OCI-M2 (cell line): ENCODE measurements at regions not wholly inside any gene's neighbourhood (a gene's known extent, or its start where the extent isn't known, plus 50 kb on each side); places are given as distances from the start of the nearest gene placed in this dataset.

Experiments
- DNase-seq: peaks from one replicate; lab custom pipeline; 2025; ENCODE audit not compliant: unreplicated experiment; lab: John Stamatoyannopoulos, UW

DNA sequence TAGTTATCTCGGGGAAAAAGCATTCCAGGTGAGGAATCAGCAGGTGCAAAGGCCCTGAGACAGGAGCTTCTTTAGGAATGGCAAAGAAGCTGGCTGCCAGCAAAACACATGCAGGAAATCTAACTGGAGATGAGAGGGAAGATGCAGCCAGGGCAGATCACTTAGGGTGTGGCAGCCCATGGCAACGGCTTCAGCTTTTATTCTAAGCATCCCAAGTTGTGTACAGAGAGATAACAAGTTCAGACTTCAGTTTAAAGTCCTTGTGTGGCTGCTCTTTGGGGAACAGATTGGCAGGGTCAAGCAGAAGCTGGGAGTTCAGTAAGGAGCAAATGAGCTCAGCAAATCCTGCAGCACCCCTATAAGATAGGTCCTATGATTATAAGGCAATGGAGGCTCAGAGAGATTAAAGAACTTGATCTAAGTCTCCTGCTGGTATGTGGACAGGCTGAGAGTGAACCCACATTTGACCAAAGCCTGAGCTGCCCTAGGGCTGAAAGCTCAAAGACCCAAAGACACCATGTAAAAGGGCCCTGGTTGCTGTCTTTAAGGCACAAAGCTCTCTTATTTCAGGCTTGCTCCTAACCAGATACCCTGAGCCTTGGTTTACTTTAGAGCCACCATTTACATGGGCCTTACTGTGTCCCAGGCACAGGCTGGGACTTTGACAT, 466.8 kb downstream of the SOX6 start:
- no peak for DNase-seq

DNA sequence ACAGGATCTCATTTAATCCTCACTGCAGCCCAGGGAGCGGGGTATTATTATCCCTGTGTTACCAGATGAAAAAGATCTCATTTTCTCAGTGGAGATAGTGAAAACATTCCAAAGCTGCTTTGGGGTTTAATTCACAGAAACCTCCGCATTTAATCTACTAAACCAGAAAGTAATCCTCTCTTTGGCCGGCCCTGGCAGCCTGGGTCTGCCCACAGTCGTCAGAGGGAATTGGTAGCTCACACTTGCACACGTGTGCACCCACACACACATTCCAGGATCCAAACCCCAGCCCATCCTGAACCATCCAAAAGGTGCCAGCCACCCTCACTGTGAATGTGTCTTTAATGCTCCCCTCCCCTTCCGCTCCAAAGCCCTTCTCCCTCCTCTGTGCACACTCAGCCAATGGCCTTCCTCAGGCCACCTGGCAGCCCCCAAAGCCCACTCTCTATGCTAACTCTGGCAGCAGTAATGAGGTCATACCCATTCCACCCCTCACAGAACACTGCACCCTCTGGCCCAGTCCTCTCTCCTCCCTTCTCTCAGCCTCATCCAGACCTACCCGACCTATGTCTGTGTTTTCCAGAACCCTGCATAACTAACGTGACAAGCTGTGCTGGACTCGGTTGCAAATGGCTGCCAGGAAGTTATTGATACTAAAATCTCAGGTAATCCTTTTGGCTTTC, 466.2 kb downstream of the SOX6 start:
- DNase-seq, result no peak

DNA sequence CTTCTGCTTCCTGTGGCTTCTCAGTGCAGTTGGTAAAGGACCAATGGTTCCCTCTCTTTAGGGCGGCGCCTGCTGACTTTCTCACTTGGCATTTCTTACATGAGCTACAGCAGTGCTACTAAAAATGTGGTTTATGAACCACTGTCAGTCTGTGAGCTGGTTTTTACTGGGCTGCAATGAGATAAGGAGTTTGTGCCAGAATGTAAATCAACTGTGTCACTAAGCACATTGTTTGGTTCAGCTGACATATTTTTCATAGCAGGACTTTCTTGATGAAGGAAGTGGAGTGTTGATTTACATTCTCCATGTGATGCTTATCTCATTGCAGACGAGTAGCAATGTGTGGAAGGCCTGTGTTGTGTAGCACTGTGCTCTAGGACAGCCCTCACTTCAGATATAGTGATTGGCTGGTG, 463.3 kb downstream of the SOX6 start:
- no peak for DNase-seq

DNA sequence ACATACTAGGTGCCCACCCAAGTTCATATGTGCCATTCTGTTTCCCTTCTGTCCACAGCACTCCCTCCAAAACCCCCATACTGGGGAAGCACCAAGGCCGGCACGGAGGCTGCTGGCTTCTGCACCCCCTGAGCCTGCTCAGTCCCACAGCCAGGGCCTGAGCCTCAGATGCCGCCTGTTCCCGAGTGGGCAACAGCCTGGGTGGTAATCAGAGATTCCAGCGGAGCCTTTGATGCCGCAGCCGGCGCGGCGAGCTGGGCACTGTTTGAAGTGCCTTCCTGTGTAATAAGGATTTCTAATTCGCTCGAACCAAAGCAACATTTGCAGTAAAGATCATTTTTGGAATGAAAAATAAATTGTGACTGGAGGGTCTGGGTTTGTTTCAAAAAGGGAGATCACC, 460.3 kb downstream of the SOX6 start:
- no peak for DNase-seq

DNA sequence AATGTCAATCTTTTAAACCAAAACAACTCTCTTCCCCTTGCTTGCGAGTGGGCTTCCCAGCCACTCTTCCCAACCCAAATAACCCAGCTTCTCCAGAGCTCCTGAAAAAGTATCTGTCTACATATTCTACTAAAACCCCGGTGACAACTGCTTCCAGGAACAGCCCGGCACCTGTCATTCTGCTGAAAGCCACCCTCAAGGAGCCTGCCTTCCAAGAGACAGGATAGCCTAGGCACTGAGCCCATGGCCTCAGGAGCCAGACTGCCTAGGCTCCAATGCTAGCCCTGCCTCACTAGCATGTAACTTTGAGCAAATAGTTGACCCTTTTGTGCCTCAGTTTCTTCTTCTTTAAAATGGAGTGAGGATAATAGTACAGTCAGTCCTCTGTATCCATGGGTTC, 459.8 kb downstream of the SOX6 start:
- DNase-seq, result no peak

DNA sequence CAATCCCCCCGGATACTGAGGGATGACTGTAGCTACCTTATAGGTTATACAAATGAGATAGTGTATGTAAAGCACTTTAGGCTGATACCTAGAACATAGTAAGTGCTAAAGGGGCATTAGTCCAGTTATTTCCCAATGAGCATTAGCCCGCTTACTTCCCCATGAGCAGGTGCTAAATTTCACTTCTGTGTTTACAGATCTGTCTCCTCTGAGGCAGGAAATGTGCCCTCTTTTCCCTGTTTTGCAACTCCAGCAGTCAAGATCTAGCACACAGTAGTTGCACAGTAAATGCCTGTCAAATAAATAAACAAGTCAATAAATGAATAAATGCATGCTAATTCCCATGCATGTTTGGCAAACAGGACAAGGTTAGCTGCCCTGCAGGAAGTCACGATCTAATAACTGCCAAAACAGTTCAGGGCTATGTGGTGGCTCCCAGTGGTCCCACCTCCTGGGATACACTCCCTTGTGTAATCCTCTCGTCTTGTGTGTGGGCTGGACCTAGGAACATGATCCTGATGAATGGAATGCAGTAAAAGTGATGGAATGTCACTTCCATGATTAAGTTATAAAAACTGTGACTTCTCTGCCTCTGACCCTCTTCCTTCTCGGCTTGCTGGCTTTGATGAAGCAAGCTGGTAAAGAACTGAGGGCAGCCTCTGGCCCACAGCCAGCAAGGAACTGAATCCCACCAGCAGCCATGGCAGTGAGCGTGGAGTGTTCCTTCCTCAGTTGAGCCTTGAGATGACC, 459.0 kb downstream of the SOX6 start:
- no peak for DNase-seq

GRCh38 chr11:15901054-15901453, 455.3 kb downstream of the SOX6 start:
- no peak for DNase-seq

DNA sequence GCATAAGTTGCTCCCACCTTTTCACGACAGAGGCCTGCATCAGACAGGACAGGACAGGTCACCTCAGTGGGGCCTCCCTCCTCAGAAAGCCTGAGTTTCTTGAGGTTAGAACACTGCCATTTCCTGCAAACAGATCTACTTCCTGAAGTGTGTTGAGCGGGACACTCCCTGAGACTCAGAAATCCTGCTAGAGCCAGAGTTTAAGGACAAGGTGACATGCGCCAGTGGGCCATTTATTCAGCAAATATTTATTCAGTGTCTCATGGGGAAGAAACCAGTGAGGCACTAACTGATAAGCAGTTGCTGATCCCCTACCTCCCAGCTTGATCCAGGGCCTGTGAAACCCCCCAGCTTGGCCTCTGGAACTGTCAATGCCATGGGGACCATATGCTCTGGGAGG, 454.6 kb downstream of the SOX6 start:
- no peak for DNase-seq

- DNase-seq, result no peak
Measured at GRCh38 chr11:15903246-15903645, 453.1 kb downstream of the SOX6 start.

GRCh38 chr11:15905366-15906104, 450.8 kb downstream of the SOX6 start:
- no peak for DNase-seq

DNA sequence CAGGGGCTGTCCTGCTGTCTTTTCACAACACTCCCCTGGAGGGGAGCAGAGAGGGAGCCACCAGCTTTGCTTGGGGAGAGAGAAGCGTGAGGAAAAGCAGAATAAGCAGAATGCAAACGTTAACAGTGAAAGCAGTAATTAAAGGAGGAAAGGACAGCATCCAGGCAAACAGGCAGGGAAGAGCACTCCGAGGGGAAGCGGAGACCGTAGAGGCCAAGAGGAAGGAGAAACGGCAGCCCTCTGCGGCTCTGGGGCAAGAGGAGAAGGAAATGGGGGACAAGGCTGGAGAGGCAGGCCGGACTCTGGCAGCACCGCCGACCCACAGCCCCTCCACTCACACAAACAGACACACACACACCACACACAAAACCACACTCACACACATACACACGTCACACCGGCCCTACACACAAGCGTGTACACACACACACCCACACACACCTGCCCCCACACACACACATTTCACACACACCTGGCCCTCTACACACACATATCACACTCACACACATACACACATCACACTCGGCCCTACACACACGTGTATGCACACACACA, 449.8 kb downstream of the SOX6 start:
- DNase-seq, result no peak

DNA sequence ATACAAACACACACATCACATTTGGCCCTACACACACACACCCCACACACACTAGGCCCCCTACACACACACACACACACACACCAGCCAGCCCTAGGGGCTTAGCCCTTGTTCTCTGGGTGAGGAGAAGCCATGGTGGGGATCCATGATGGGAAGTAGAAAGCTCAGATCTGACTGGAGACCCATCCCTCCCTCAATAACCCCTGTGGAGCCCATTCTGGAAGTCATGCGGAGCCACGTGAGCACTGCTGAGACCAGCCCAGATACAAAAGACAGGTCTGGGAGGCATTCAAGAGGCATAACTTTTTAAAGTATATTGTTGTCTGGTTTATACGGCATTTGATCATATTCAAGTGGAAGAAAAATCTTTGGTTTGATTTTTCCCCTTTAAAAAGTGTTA, 448.5 kb downstream of the SOX6 start:
- DNase-seq, result no peak

GRCh38 chr11:15909937-15910598, 446.3 kb downstream of the SOX6 start:
- DNase-seq, result no peak

- no peak for DNase-seq
Measured at GRCh38 chr11:15910761-15911160, 445.6 kb downstream of the SOX6 start.

DNA sequence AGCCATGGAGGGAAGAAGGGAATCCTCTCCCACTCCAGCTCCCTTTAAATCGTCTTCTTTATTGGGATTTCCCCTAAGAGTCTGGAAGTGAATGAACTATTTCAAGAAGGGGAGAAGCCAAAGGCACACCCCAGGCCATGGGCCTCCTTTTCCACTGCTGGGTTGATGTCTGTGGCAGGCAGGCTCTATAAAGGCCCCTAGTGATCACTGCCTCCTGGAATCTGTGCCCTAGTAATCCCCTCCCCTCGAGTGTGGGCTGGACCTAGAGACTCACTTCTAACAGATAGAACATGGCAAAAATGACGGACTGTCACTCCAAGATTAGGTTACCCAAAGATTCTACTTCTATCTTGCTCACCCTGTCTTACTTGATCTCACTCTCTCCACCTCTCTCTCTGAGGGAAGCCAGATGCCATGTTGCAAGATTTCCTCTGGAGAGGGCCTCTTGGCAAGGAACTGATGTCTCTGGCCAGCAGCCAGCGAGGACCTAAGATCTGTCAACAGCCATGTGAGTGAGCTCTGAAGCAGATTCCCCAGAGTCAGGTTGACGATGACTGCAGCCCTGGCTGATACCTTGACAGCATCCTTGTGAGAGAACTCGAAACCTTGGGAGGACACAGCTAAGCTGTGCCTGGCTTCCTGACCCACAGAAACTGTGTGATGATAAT, 444.8 kb downstream of the SOX6 start:
- DNase-seq, result no peak

- DNase-seq, result no peak
Measured at GRCh38 chr11:15912291-15912690, 444.1 kb downstream of the SOX6 start.

GRCh38 chr11:15912825-15913224, 443.5 kb downstream of the SOX6 start:
- DNase-seq, result no peak

- no peak for DNase-seq
Measured at GRCh38 chr11:15913261-15913660, 443.1 kb downstream of the SOX6 start.
